Amniotic epithelial cell (primary cell): ENCODE measurements at regions not wholly inside any gene's neighbourhood (a gene's known extent, or its start where the extent isn't known, plus 50 kb on each side); places are given as distances from the start of the nearest gene placed in this dataset.

Experiments
- DNase-seq: peaks from one replicate; pipeline ENCODE4 v3.0.0-alpha.2; 2010; ENCODE audit warnings: low read depth

DNA sequence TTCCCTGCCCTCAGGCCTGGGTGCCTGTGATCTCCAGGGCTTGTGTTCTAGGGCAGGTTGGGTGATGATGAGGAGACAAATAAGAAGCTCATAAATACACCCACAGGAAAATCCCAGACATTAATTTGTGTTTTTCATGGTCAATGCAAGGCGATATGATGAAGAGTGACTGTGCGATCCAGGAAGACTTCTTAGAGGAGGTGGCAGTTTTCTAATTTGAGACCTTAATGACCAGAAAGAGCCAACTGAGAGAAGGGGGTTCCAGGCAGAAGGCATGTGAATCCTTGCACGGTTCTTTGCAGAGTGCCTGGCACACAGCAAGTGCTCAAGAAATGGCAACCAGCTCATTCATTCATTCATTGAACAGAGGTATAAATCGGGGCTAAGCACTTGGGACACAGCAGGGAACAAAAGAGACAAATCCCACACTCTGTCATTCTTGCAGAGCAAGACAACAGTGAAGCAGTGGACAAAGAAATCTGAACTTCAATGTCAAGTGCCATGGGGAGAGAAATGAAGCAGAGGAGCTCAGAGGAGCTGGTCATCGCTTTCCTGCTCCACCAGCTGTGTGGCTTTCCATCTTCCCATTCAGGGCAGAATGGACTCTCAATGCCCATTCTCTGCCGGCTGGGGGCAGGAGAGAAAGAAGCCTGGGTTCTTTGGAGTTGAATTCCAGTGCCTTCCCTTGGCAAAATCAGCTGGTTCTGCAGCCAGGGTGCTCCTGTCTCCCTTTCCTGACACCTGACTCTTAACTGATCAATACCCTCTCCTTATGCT, 128.3 kb downstream of the AACS start:
- DNase-seq, result no peak

DNA sequence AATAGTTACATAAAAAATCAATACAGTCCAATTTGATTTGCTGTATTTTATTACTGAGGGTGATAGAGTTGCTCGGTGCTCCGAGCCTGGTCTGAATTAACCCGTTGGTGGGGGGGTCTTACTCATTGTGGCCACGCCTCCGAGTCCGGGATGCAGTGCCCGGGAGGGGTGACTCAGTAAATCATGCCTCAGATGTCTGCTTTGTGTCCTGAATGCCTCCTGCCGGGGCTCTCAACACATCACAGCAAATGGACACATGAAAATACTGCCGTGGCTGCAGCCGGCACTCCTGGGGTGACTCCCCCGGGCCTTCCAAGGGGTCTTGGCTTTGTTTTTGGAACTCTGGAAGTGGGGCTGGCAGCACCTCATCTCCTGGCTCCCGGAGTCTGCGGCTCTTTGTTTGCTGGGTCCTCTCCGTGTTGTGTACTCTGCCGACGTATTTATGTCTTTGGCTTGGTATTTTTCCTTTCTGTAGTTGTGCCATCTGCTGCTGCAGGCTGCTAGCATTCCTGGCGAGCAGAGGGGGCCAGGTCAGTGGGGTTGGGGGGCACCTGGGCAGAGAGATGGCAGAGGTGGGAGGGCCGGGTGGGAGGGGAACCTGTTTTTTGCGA, 129.0 kb downstream of the AACS start:
- DNase-seq, result no peak

DNA sequence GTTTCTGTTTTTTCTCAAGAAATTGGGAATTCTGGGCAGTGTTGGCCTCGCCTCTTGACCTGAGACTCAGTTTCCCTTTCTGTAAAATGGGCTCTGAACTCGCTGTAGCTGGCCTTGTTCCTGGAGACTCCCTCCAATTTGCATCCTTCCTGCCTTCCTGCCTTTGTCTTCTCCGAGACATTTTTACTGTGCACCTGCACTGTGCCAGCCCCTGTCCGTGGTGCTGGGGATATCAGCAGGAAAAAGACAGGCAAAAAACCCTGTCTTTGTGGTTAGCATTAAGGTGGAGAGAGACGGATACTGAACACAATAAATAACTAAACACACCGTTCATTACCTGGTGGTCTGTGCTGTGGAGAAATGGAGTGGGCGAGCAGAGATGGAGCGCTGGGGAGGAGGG, 129.8 kb downstream of the AACS start:
- DNase-seq, result no peak

DNA sequence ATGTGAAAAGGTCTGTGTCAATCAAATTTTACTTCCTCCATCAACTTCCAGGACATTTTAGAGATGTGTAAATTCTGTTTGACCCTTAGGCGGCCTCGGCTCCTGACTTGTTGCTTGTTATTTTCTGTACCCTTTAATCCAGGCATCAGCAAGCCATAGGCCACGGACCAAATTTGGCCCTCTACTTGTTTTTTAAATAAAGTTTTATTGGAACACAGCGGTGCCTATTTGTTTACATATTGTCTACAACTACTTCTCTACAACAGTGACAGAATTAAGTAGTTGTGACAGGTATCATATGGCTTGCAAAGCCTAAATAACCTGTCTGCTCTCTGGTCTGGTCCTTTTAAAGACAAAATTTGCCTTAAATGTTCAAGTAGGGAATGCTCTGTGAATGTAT, 132.1 kb downstream of the AACS start:
- DNase-seq, result no peak

DNA sequence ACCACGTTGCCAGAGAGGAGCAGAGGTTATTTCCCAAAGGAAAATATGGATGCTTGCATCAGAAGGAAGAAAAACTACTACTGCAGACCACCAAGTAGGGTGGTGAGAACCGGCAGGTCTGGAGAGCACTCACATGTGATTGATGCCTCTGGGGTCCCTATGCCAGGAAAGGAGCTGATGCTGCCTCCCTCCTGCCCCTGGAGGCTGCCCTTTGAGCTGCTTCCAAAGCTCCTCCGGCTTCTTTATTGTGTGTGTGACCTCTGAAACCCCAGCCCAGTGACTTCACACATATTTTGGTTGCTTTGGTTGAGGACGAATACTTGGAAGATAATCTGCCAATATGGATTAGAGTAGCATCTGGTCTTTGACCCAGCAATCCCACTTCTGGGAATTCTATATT, 133.4 kb downstream of the AACS start:
- DNase-seq, result no peak

DNA sequence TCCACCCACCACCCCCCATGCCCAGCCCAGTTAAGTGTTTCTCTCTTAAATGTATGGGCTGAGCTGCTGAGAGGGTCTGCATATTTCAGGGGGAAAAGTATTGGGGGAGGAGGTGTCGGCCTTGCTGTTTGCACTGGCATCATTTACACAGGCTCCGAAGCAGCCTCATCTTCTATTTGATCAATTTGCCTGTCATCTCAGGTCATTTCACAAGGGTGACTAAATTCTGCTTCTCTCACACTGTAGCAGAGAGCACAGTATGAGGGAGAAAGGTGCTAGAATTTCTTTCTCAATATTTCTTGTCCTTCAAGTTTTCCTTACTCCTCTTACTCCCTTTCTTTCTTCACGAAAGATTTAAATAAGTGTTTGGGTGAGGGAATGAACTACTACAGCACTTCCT, 135.9 kb downstream of the AACS start:
- DNase-seq, result no peak

DNA sequence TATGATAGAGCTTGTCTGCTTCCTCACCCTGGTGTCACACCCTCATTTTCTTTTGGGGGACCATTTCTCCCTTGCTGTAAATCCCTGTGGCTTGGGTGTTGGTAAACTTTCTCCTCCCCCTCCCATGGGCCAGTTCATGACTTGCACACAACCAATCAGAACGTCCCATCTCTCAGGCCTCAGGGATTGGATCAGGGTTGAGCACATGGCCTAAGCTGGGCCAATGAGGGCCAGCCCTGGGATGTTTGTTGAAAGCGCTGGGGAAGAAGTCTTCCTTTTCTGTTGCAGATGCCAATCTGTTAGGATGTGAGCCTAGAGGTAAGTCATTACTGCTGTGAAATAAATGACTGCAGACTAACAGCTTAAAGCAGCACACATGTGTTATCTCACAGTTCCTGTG, 136.7 kb downstream of the AACS start:
- DNase-seq, result no peak

DNA sequence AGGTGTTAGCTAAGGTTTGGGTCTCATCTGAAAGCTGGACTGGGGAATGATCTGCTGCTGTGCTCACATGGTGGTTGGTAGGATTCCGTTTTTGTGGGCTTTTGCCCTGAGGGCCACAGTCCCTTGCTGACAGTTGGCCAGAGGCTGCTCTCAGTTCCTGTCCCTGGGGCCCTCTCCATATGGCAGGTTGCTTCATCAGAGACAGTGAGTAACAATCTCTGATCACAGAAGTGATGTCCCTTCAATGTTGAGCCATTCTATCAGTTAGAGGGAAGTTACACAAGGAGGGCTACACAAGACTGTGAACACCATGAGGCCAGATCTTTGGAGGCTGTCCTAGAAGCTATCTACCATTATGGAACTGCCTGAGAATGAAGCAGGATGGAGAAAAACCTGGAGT, 137.2 kb downstream of the AACS start:
- no peak for DNase-seq

DNA sequence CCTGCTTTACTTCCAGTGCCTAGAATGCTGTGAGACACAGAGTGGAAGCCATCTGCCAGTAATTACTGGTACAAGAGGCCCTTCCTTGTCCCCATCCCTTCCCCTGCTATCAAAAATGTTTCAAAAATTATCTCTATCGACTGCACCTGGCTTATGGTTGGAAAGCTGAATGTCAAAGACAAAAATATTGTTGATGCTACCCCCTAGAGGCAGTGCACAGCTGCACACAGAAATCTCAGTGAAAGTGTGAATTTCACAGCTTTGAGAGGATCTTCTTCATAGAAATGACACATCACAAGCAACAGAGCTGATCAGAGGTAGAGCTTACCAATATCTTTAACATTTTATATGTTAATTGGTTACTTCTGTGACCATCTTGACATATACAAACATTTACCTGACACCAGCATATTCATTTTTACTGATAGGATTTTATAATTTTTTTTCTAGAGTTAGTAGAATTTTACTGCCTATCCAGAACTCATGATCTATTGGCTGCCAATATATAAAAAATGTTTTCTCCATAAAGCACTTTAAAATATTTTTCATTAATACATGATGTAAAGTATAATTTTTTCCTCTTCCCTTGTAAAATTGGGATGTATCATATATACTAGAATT, 138.0 kb downstream of the AACS start:
- DNase-seq, result no peak

DNA sequence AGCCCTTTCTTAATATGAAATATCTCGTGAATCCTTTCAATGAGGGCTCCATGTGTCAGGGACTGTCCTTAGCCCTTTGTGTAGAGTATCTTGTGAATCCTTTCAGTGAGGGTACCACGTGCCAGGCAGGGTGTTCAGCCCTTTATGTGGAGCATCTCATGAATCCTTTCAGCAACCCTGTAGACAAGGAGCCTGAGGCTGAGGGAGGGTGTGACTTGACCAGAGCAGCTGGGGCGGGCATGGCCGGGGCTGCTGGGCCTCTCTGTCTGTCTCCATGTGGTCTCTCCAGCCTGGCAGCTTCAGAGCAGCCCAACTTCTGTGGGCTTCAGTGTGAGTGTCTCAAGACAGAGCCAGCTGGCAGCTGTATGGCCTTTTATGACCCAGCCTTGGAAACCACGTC, 140.2 kb downstream of the AACS start:
- no peak for DNase-seq

DNA sequence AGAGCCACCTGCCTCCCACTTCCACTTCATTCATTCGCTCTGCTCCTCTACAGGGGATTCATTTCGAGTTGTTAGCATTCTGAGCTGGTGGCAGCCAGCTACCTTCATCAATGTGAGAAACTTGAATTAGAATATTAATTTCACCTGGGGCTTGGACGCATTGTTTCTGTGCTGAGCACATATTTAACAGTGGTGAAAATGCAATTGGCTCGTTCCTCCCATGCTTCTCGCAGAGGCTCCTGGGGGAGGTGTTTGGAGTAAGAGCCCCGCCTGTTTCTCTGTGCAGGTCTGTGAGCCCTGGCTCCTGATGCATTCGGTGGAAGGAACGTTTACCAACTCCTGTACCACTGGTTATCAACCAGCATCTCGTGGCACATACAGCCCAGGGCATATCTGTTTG, 141.5 kb downstream of the AACS start:
- no peak for DNase-seq

DNA sequence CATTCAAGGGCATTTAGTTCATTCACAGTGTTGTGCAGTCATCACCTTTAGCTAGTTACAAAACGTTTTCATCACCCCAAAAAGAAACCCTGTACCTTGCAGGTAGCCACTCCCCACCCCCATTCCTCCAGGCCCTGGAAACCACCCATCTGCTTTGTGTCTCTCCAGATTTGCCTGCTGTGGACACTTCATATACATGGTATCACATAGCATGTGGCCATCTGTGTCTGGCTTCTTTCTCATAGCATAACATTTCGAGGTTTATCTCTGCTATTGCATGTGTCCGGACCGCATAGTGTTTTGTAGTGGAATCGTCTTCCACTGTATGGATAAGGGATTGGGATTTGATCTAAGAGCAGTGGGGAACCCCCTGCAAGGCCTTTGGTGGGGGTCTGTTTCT, 143.1 kb downstream of the AACS start:
- DNase-seq, result no peak

DNA sequence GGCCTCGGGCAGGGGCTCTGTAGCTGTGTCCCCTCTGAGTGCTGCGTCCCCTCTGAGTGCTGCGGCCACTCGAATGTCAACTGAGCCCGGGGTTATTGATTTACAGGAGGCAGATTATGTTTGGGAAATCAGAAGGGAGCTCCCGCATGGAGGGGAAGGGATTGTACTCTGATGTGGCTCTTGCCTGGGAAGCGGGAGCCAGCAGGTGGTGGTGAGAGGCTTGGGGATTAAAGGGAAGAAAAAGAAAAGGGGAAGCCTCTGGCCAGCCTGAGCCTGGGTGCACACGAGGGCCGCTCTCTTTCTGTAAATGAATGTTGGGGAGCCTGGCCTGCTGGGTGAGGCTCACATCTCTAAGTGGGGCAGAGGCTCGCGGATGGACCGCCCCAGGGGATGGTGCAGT, 143.7 kb downstream of the AACS start:
- no peak for DNase-seq

DNA sequence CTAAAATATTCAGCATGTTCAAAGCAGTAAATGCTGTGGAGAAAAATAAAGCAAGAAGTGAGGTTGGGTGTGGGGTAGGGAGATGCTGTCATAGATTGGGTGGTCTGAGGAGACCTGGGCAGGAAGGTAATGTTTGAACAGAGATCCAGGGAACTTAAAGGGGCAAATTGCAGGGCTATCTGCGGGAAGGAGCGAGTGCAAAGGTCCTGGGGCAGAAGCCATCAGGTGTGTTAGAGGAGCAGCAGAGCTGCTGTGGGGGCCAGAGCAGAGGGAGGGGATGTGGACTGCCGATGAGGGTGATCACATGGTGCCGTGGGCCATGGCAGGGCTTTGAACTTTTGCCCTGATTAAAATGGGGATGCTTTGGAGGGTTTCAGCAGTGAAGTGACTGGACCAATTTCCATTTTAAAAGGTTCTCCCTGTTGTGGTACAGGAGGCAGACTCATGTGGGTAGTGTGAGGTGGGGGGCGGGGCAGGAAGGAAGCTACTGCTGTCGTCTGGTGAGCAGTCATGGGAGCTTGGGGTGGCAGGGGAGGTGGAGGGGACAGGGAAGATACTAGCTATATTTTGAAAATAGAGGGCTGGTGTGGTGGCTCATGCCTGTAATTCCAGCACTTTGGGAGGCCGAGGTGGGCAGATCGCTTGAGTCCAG, 145.0 kb downstream of the AACS start:
- DNase-seq, result no peak

DNA sequence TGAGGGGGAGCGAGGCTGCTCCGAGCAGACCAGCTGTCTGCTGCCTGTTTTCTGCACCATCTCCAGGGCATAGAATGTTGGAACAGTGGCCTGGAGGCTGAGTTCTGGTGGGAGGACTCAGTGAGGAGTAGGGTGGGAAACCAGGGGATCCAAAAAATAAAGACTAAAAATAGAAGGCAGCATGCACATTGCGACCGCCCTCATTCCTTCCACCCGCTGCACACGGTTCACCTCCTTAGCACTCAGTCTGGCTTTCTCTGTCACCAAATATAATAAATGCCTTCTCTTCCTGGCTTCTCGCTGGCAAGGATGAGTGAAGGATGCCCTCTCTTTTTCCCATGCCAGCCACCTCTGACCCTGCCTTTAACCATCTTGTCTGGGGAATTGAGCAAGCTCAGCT, 146.2 kb downstream of the AACS start:
- no peak for DNase-seq

DNA sequence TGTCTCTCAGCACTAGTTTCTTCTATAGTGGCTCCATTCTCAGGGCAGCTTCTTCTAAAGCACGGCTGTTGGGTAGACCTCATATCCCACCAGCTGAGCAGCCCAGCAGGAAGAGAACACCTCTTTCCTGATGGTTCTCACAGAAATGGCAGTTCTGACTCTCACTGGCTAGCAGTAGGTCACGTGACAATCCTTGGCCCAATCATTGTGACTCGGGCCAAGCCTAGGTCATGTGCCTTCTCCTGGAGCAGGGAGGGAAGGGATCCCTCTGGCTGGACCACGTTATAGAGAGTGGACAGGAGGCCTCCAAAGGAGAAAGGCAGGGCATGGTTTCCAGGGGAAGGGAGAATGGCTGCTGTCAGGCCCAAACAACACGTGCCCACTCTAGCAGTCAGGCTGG, 149.1 kb downstream of the AACS start:
- no peak for DNase-seq

DNA sequence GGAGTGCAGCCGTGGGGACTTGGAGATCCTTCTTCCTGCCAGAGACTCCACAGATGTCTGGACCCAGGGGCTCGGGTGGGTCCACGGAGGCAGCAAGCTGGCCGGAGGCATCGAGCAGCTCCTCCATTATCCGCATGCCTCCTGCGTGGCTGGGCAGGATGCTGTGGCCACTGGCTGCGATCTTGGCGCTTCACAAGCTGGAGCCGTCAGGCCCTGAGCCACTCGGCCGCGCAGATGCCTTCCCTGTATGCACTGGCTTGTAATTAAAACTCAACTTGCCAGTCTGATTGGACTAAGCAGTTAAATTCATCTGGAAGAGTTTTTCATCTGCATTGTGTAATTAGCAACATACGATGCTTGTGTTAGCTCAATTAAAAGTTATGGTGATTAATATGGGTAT, 151.5 kb downstream of the AACS start:
- no peak for DNase-seq

DNA sequence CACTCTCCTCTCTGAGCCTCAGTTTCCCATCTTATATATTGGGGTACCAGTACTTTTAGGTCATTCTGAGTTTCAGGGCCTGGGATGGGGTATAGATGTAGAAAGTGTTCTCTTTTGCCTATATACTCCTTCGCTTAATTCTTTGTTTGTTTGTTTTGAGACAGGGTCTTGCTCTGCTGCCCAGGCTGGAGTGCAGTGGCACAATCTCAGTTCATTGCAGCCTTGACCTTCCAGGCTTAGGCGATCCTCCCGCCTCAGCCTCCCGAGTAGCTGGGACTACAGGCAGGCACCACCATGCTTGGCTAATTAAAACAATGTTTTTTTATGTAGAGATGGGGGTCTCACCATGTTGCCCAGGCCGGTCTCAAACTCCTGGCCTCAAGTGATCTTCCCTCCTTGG, 152.1 kb downstream of the AACS start:
- no peak for DNase-seq

DNA sequence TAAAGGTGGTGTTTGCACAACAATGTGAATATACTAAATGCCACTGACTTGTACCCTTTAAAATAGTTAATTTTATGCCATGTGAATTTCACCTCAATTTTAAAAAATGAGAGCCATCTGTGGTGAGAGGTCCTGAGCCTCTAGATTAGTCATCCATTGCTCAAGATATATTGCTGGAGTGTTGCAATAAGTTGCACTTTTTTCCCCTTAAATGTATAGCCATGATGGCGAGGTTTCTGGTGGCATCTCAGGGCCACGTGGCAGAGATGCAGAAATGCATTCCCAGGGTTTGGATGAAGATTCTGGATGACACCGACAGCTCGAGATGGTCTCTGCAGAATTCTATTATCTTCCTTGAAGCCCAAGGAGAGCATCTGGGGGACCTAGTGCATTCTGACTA, 153.7 kb downstream of the AACS start:
- no peak for DNase-seq

DNA sequence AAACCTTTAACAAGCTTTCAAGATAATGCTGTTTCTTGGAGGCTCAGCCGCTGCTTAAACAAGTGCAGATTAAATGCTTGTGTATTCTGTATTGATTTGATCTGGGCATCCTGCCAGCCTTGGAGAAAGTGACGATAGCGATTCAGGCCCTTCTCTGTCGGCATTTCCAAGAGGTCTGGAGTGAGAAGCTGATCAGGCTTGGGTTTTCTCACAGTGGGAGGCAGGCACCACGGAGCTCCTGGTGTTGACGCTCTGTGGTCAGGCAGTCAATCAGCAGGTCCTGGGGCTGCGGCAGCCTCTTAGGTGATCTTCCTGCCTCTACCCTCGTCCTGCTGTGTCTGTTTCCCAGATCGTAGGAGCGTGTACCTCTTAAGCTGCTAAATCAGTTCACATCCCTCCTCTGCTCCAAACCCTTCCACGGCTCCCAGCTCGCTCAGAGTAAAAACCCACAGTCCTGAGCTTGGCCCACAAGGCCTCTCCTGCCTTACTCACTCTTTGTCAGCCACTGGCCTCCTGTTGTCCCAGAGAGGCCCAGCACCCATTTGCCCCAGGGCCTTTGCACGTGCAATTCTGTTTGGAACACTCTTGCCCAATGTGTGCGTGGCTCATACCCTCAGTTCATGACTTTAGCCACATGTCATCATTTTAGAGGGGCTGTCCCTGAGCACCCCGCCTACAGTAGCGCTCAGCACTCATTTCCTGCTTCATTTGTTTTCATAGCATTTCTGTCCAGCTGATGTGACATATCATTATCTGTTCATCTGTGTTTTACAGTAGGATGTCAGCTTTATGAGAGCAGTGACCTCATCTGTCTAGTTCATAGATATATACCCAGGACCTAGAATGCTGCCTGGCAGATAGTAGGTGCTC, 155.4 kb downstream of the AACS start:
- no peak for DNase-seq

DNA sequence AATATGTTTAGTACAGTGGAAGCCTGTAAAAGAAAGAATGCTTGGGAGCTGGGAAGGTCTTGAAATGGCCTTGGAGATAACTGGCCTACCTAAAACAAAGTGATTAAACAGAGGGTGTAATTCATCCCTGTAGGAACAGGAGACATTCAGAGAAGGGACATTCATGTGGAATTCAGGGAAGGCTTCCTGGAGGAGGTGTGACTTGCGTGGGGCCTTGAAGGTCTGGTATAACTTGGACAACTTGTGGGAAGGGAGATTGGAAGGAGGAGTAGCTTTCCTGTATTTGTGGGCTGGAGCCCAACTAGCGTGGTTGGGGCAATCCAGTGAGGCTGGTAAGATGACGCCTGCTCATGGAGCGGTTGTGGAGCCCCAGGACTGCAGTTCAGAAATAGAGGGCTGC, 156.4 kb downstream of the AACS start:
- no peak for DNase-seq

DNA sequence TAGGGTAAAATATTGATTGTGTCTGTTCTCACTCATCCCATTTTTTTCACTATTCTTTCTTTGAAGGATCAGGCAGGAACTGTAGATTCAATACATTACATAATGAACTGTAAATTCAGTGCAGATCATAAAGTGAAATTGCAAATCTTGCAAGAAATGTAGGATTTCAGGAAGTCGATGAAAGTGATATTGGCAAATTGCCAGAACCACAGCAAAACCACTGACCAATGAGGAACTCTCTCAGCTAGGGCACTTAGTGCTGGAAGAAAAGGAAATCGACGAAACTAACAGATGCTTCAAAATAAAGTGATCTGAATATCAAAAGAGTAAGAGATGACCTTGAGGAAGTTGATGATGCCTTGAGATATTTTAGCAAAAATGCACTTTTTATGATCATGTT, 157.6 kb downstream of the AACS start:
- no peak for DNase-seq
